HEK293T (cell line): ENCODE measurements at regions not wholly inside any gene's neighbourhood (a gene's known extent, or its start where the extent isn't known, plus 50 kb on each side); places are given as distances from the start of the nearest gene placed in this dataset.

ENCODE experiments used
- CTCF ChIA-PET: fragments of 350-600 bp; formaldehyde crosslinking; extraction: SDS; loops from one replicate; lab custom pipeline; 2021; ENCODE audit warnings: antibody characterized with exemption, inconsistent platforms; lab: Yijun Ruan, JAX
- POLR2A ChIA-PET: fragments of 350-600 bp; formaldehyde crosslinking; extraction: SDS; loops from one replicate; lab custom pipeline; 2020; ENCODE audit warnings: antibody characterized with exemption, inconsistent platforms; lab: Yijun Ruan, JAX
- DNase-seq: peaks from one replicate; pipeline ENCODE4 v3.0.0; 2012; ENCODE audit warnings: mixed read lengths; ENCODE audit errors: extremely low spot score
- ARNT ChIP-seq: fragments of 450-650 bp; IDR thresholded peaks from 2 replicates; pipeline ENCODE4 v1.6.1; 2017; ENCODE audit warnings: mild to moderate bottlenecking
- BHLHE40 ChIP-seq: fragments of 450-650 bp; IDR thresholded peaks from 2 replicates; pipeline ENCODE4 v1.6.1; 2016; ENCODE audit warnings: mild to moderate bottlenecking, moderate library complexity, borderline replicate concordance
- CTBP1 ChIP-seq: fragments of 450-650 bp; IDR thresholded peaks from 2 replicates; pipeline ENCODE4 v1.6.1; 2016; ENCODE audit warnings: borderline replicate concordance
- ELF4 ChIP-seq: fragments of 450-650 bp; IDR thresholded peaks from 2 replicates; pipeline ENCODE4 v1.6.1; 2017; ENCODE audit warnings: antibody characterized with exemption
- FOXA1 ChIP-seq: fragments of 450-650 bp; IDR thresholded peaks from 2 replicates; pipeline ENCODE4 v1.6.1; 2016; ENCODE audit warnings: mild to moderate bottlenecking
- FOXK2 ChIP-seq: fragments of 450-650 bp; IDR thresholded peaks from 2 replicates; pipeline ENCODE4 v1.6.1; 2016; ENCODE audit warnings: mild to moderate bottlenecking
- FOXM1 ChIP-seq: fragments of 450-650 bp; IDR thresholded peaks from 2 replicates; pipeline ENCODE4 v1.6.1; 2017; ENCODE audit warnings: mild to moderate bottlenecking, borderline replicate concordance
- HDGF ChIP-seq: fragments of 450-650 bp; IDR thresholded peaks from 2 replicates; pipeline ENCODE4 v1.6.1; 2017; ENCODE audit warnings: antibody characterized with exemption, borderline replicate concordance
- L3MBTL2 ChIP-seq: fragments of 450-650 bp; conservative IDR thresholded peaks from 2 replicates; pipeline ENCODE4 v1.6.1; 2016; ENCODE audit warnings: mild to moderate bottlenecking
- LEF1 ChIP-seq: fragments of 450-650 bp; IDR thresholded peaks from 2 replicates; pipeline ENCODE4 v1.6.1; 2017; ENCODE audit warnings: mild to moderate bottlenecking, borderline replicate concordance
- NFRKB ChIP-seq: fragments of 450-650 bp; IDR thresholded peaks from 2 replicates; pipeline ENCODE4 v1.6.1; 2016; ENCODE audit warnings: mild to moderate bottlenecking, moderate library complexity
- PKNOX1 ChIP-seq: fragments of 450-650 bp; IDR thresholded peaks from 2 replicates; pipeline ENCODE4 v1.6.1; 2016
- SP1 ChIP-seq: fragments of 450-650 bp; IDR thresholded peaks from 2 replicates; pipeline ENCODE4 v1.6.1; 2017
- SUZ12 ChIP-seq: fragments of 450-650 bp; IDR thresholded peaks from 2 replicates; pipeline ENCODE4 v1.6.1; 2016; ENCODE audit warnings: mild to moderate bottlenecking
- TARDBP ChIP-seq: fragments of 450-650 bp; IDR thresholded peaks from 2 replicates; pipeline ENCODE4 v1.6.1; 2016
- ZNF384 ChIP-seq: fragments of 450-650 bp; IDR thresholded peaks from 2 replicates; pipeline ENCODE4 v1.6.1; 2016

GRCh38 chr18:7467708-7468466 lies 99.2 kb upstream of the PTPRM start:
- DNase-seq = no peak
- POLR2A ChIA-PET = no interaction called here
- CTCF ChIA-PET = no interaction called here
- TF ChIP-seq FOXM1 = no peak
- no peak for TF ChIP-seq LEF1
- no peak for TF ChIP-seq ELF4
- TF ChIP-seq PKNOX1 = no peak
- TF ChIP-seq HDGF = no peak
- no peak for TF ChIP-seq CTBP1
- TF ChIP-seq FOXK2 = no peak
- TF ChIP-seq L3MBTL2 = no peak
- TF ChIP-seq ARNT = no peak
- no peak for TF ChIP-seq FOXA1
- TF ChIP-seq SP1 = no peak

GRCh38 chr18:7470101-7470500 lies 97.0 kb upstream of the PTPRM start:
- no peak for DNase-seq
- ChIA-PET POLR2A (no interaction called here), CTCF (no interaction called here)
- TF ChIP-seq TARDBP (no peak), PKNOX1 (no peak), LEF1 (no peak), L3MBTL2 (no peak), BHLHE40 (no peak), SP1 (no peak), NFRKB (no peak), HDGF (no peak), FOXA1 (no peak), ELF4 (no peak), ZNF384 (no peak)

- ChIA-PET POLR2A (no interaction called here), CTCF (no interaction called here)
- no peak for DNase-seq
- TF ChIP-seq LEF1 (no peak), CTBP1 (no peak), ARNT (no peak), NFRKB (no peak), FOXK2 (no peak), ZNF384 (no peak), FOXM1 (no peak), TARDBP (no peak), BHLHE40 (no peak), FOXA1 (no peak), HDGF (no peak), L3MBTL2 (no peak), ELF4 (no peak), SUZ12 (no peak), SP1 (no peak), PKNOX1 (no peak)
Measured at GRCh38 chr18:7470503-7470902, 96.6 kb upstream of the PTPRM start.

GRCh38 chr18:7476386-7476785 lies 90.7 kb upstream of the PTPRM start:
- TF ChIP-seq ARNT (no peak), CTBP1 (no peak), HDGF (no peak), BHLHE40 (no peak), FOXM1 (no peak), ELF4 (no peak), SUZ12 (no peak), PKNOX1 (no peak), FOXA1 (no peak), NFRKB (no peak), FOXK2 (no peak)
- DNase-seq = no peak
- CTCF ChIA-PET = no interaction called here
- POLR2A ChIA-PET = no interaction called here

- CTCF ChIA-PET = no interaction called here
- TF ChIP-seq FOXK2 (no peak), SP1 (no peak), NFRKB (no peak), TARDBP (no peak), ZNF384 (no peak)
- DNase-seq = no peak
- POLR2A ChIA-PET = no interaction called here
Measured at GRCh38 chr18:7479756-7480155, 87.4 kb upstream of the PTPRM start.

- POLR2A ChIA-PET = no interaction called here
- no peak for TF ChIP-seq CTBP1
- TF ChIP-seq FOXA1 = no peak
- TF ChIP-seq FOXK2 = no peak
- TF ChIP-seq BHLHE40 = no peak
- TF ChIP-seq TARDBP = no peak
- no peak for TF ChIP-seq FOXM1
- TF ChIP-seq ELF4 = no peak
- TF ChIP-seq L3MBTL2 = no peak
- no peak for TF ChIP-seq NFRKB
- no peak for TF ChIP-seq HDGF
- no peak for TF ChIP-seq SP1
- TF ChIP-seq PKNOX1 = no peak
- no peak for TF ChIP-seq LEF1
- TF ChIP-seq ARNT = no peak
- CTCF ChIA-PET = no interaction called here
- no peak for DNase-seq
Measured at GRCh38 chr18:7480879-7481278, 86.2 kb upstream of the PTPRM start.
